Gastroesophageal sphincter (tissue), 3 donors: ENCODE measurements at regions not wholly inside any gene's neighbourhood (a gene's known extent, or its start where the extent isn't known, plus 50 kb on each side); places are given as distances from the start of the nearest gene placed in this dataset.

Source experiments
- EP300 ChIP-seq: sonication (generic); formaldehyde crosslinking; IDR thresholded peaks from one replicate; pipeline ENCODE4 v1.6.1; 2017; ENCODE audit warnings: antibody characterized with exemption, mild to moderate bottlenecking
- POLR2A ChIP-seq, 2 donors: fragments of 450-650 bp; IDR thresholded peaks; one replicate each; pipeline ENCODE4 v1.6.1; 2017; ENCODE audit warnings: antibody characterized with exemption in 2 of 2, mild to moderate bottlenecking in 2 of 2, moderate library complexity in 1 of 2
- POLR2AphosphoS5 ChIP-seq: sonication (generic); formaldehyde crosslinking; IDR thresholded peaks from one replicate; pipeline ENCODE4 v1.6.1; 2017; ENCODE audit warnings: antibody characterized with exemption
- TF ChIP-seq, protein P1 (sequence below), 4 experiments: fragments of 200-600 bp in 2 of 4; fragments of 450-650 bp in 2 of 4; sonication (generic) in 1 of 4; IDR thresholded peaks; one replicate each; pipeline ENCODE4 v1.5.1; 2017 to 2019; ENCODE audit warnings: antibody characterized with exemption in 4 of 4, mild to moderate bottlenecking in 2 of 4, moderate library complexity in 2 of 4

DNA sequence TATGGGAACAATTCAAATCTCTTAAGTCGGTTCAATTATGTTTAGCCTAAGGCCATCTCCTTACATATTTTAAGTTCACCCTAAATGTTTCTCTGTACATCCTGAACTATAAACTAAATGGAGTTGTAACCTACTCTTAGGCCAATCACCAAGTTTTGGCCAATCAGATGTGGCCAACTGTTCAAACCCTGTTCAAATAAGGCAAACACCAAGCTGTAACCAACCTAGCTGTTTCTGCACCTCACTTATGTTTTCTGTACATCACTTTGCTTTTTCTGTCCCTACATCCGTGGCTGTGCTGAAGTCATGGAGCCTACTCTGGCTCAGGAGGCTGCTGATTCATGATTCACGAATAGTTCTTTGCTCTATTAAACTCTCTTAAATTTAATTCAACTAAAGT lies 165.3 kb downstream of the GASK1B start:
- TF ChIP-seq, protein P1, sequence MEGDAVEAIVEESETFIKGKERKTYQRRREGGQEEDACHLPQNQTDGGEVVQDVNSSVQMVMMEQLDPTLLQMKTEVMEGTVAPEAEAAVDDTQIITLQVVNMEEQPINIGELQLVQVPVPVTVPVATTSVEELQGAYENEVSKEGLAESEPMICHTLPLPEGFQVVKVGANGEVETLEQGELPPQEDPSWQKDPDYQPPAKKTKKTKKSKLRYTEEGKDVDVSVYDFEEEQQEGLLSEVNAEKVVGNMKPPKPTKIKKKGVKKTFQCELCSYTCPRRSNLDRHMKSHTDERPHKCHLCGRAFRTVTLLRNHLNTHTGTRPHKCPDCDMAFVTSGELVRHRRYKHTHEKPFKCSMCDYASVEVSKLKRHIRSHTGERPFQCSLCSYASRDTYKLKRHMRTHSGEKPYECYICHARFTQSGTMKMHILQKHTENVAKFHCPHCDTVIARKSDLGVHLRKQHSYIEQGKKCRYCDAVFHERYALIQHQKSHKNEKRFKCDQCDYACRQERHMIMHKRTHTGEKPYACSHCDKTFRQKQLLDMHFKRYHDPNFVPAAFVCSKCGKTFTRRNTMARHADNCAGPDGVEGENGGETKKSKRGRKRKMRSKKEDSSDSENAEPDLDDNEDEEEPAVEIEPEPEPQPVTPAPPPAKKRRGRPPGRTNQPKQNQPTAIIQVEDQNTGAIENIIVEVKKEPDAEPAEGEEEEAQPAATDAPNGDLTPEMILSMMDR (IDR thresholded peaks at IDR 0.05): no peak
- TF ChIP-seq POLR2A (IDR thresholded peaks at IDR 0.05) (no peak), POLR2AphosphoS5 (no peak), EP300 (no peak)
